HG02981 (cell line): ENCODE measurements at regions not wholly inside any gene's neighbourhood (a gene's known extent, or its start where the extent isn't known, plus 50 kb on each side); places are given as distances from the start of the nearest gene placed in this dataset.
"Not testable (repeated sequence)": the region's sequence is repeated elsewhere in the genome, so short reads cannot be mapped to it uniquely, and the experiment has no call there.

Source experiments
- ATAC-seq: cut with Tn5 transposase; IDR thresholded peaks from one replicate; pipeline ENCODE4 v1.9.1; 2021; ENCODE audit warnings: mild to moderate bottlenecking, moderate library complexity; ENCODE audit not compliant: unreplicated experiment

DNA sequence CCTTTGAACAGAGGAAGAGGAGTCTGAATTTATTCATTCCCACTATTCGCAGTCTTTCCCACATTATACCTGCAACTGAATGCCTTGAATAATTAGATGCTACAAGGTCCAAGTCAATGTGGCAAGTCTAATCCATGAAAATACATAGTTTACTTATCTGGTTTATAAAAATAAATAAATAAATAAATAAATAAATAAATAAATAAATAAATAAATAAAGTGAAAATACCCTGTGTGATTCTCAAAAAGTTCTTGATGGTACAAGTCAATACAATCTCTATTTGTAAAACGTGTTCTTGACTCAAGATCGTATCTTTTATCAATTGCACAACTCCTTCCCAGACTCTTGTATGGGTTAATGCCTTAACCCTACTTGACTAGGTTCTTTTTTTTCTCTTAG, 417.7 kb downstream of the ZWINT start:
- ATAC-seq, result no peak

DNA sequence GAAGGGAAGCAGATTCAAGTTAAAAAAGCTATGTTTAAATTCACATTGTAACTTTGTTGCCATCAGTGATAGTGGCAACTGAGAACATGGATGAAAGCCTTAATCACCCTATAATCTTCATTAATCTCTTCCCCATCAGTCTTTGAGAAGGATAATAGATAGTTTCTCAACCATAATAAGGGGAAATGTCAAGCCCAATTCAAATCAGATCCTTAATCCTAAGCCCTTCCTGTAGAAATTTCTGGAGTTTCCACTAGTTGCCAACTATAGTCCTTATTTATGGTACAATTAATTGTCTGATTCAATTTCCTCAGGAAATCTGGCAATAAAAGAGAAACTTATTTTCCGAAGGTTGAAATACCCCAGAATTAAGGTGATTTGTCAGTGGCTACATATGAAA, 431.8 kb downstream of the ZWINT start:
- ATAC-seq, result no peak

DNA sequence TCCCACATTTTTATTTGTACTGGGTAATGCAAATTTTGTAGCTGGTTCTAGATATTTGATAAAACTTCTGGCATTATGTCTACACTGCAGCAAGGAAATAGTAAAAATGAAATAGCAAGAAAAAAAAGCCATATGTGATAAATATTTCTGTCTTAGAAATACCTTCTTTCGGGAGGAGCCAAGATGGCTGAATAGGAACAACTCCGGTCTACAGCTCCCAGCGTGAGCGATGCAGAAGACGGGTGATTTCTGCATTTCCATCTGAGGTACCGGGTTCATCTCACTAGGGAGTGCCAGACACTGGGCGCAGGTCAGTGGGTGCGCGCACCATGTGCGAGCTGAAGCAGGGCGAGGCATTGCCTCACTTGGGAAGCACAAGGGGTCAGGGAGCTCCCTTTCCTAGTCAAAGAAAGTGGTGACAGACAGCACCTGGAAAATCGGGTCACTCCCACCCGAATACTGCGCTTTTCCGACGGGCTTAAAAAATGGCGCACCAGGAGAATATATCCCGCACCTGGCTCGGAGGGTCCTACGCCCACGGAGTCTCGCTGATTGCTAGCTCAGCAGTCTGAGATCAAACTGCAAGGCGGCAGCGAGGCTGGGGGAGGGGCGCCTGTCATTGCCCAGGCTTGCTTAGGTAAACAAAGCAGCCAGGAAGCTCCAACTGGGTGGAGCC, 461.4 kb downstream of the ZWINT start:
- not testable (repeated sequence) for ATAC-seq

DNA sequence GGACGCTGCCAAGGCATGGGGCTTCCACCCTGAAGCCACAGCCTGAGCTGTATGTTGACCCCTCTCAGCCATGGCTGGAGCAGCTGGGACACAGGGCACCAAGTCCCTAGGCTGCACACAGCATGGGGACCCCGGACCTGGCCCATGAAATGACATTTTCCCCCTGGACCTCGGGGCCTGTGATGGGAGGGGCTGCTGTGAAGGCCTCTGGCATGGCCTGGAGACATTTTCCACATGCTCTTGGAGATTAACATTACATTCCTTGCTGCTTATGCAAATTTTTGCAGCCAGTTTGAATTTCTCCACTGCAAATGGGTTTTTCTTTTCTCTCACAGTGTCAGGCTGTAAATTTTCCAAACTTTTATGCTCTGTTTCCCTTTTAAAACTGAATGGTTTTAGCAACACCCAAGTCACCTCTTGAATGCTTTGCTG, 463.6 kb downstream of the ZWINT start:
- no peak for ATAC-seq

- ATAC-seq, result no peak
Measured at GRCh38 chr10:55892276-55892675, 468.8 kb downstream of the ZWINT start.

GRCh38 chr10:55881588-55881987, 479.5 kb downstream of the ZWINT start:
- no peak for ATAC-seq

DNA sequence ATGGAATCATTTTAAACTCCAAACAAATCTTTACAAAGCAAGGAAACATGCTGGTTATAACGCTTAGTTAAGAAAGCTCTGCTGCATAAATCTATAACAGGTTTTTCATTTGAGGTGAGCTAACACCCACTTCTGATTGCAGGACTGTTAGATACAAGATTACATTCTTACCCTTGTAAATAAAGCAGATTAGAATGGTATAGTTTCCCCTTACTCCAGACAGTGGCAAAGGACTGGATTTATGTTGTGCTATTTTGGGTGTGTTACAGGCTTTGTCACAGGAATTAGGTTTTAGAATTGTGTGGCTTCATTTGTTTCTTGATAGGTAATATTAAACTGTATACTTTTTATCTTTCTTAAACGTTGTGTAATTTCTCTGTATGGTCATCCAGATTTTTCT, 487.6 kb downstream of the ZWINT start:
- no peak for ATAC-seq

DNA sequence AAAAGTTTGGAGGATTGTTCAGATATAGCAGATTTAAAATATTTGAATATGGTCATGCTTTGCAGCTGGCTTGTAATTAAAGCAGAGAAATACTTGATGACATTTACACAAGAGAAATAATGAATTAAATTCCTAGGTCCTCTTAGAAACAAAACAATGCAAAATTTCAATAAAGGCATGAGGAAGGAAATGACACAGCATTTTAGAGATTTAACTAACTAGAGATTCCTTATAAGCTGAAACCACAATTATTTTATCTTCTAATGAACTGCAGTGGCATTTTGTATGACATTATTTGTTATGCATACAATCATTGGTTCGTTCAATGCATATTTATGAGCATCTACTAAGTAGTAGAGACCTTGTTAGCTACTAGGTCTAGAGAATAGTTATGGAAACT, 490.9 kb downstream of the ZWINT start:
- no peak for ATAC-seq

DNA sequence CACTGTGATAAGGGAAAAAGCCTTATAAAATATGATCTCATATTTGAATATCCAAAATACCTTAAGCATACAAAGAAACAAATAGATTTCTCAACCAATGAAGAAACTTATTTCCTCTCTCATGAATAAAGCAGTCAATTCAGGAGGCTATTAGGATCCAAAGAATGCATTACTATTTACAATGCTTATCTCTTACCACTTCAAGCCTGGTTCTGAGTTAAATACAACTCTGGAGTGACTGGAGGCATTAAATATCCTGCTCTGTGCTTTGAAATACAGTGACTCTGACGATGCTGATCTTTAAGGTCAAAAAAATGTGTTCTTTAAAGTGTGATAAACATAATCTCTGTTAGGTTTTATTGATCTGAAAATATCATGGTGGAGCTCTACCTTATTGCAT, 493.2 kb downstream of the ZWINT start:
- ATAC-seq, result no peak

GRCh38 chr10:55858730-55859129, 502.3 kb downstream of the ZWINT start:
- no peak for ATAC-seq

DNA sequence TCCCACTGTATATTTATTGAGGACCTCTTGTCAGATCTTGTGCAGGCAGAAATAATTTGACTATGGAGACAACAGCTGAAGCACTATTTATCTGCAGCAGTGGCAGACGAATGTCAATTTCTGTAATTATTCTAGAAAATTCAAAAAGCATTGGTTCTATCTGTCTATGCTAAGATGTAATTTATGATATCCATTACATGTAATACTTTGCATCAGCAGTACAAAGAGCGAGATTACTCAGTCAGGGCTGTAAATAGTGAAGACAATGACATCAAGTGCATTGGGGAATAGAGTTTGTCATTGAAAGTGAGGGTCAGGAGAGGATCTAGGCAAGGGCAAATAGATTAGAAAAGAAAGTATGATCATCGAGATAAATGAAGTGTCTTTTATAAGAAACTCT, 508.2 kb downstream of the ZWINT start:
- ATAC-seq, result no peak

DNA sequence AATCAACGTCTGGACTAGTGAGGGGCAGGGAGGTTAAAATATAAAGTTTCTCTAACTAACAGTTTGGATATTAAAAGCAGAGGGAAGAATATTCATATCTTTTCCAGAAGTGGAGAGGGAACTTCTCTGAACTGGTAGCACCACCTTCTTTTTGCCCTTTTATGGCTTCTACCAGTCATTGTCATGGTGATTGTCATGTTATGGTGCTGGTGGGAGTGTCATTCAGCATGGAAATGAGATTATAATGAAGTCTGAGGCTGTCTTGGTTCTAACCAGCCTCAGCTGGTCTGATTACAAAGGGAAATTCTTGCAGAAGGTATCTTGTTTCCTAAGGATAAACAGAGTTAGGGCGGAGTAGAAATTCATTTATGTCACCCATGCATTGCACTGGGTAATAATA, 523.8 kb downstream of the ZWINT start:
- no peak for ATAC-seq

- ATAC-seq, result no peak
Measured at GRCh38 chr10:55822096-55822495, 539.0 kb downstream of the ZWINT start.

GRCh38 chr10:55820478-55820877, 540.6 kb downstream of the ZWINT start:
- ATAC-seq, result no peak

GRCh38 chr10:55820071-55820470, 541.0 kb downstream of the ZWINT start:
- no peak for ATAC-seq

GRCh38 chr10:55813451-55814170, 547.4 kb downstream of the ZWINT start:
- no peak for ATAC-seq

DNA sequence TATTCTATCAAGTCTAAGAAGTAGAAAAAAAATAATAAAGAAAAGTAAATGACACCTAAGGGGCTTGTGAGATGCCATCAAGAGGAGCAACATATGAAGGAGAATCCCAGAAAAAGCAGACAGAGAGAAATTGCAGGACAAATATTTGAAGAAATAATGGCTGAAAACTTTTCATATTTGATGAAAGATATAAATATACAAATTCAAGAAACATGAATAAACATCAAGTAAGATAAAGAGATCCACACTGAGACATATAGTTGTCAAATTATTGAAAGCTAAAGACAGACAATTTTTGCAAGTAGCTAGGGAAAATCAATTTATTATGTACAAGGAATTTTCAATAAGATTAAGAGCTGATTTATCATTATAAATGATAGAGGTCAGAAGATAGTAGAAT, 558.0 kb downstream of the ZWINT start:
- no peak for ATAC-seq

- no peak for ATAC-seq
Measured at GRCh38 chr10:55801353-55801661, 559.8 kb downstream of the ZWINT start.

- no peak for ATAC-seq
Measured at GRCh38 chr10:55800602-55801352, 560.3 kb downstream of the ZWINT start.

DNA sequence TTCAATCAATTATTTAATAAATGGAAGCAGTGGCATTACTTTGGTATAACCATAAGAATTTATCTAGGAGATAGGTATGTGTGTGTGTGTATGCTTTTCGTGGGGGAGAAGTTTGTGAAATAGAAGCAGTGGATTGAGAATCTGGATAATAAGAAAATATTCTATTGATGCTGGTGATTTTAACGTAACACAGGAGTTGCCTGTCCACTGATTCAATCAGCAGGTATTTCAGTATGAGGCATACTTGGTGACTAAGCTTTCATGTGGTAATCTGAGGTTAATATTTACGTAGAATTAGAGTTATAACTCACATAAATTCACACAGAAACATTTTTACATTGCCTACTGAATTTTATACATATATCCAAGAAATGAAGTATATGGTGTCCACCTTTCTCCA, 568.0 kb downstream of the ZWINT start:
- ATAC-seq, result no peak

DNA sequence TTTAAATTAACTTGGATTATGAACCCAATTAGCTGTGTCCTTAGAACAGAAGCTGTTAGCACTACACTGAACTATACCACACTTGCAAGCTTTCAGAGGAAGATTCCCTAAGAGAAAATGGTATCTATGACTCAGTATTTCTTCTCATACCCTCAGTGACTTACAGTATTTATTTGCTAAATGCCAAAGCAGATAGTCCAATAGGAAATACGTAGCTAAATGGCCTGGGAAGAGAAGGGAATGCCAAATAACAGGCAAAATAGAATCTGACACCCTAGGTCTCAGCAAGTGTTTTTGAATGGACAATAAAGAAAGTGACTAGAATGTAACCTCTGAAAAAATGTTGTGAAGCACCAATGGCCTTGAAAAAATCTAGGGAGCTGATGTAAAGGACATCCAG, 570.8 kb downstream of the ZWINT start:
- not testable (repeated sequence) for ATAC-seq

DNA sequence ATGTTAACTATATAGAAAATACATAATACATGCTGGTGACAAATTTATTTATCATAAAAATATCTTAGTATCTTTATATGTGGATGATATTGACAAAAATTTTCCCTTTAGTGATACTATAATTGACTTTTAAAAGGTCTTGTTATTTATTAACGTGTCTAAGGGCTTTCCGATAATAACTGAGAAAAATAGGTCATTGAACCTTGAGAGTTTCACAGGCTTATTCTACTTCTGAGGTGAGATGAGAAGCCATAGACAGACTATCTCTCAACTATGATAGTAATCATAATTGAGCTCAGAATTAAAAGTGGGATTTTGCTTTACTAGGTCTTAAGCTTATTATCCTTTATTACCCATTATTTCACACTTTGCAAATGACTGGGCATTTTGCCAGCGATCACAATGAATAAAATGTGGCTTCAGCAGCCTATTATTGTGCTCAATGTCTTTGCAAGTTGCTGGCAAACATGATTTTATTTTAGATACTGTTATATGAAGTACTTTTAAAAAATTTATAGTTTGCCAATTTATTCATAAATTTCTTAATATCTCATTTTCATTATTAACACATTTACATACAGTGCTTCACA, 574.5 kb downstream of the ZWINT start:
- ATAC-seq, result no peak
